Testis (tissue), 2 donors: ENCODE measurements at regions not wholly inside any gene's neighbourhood (a gene's known extent, or its start where the extent isn't known, plus 50 kb on each side); places are given as distances from the start of the nearest gene placed in this dataset.

Experiments used
- DNase-seq: peaks from one replicate; pipeline ENCODE4 v3.0.0-alpha.2; 2019
- H3K27ac ChIP-seq, 2 donors: fragments of 200-600 bp; sonication (generic); one replicate each; pipeline ENCODE4 v1.5.1; 2019
- H3K27me3 ChIP-seq: fragments of 200-600 bp; sonication (generic); one replicate; pipeline ENCODE4 v1.5.1; 2019
- H3K36me3 ChIP-seq: fragments of 200-600 bp; sonication (generic); one replicate; pipeline ENCODE4 v1.5.1; 2017; ENCODE audit warnings: low read depth; ENCODE audit errors: missing control alignments
- H3K4me1 ChIP-seq: fragments of 200-600 bp; sonication (generic); one replicate; pipeline ENCODE4 v1.5.1; 2019
- H3K4me3 ChIP-seq, 2 donors: fragments of 200-600 bp; sonication (generic); one replicate each; pipeline ENCODE4 v1.5.1; 2017 to 2019
- H3K9me3 ChIP-seq: fragments of 200-600 bp; sonication (generic); one replicate; pipeline ENCODE4 v1.5.1; 2017
- CTCF ChIP-seq, 3 experiments: fragments of 450-650 bp in 2 of 3; fragments of 200-600 bp in 1 of 3; sonication (generic) in 1 of 3; IDR thresholded peaks; one replicate each; pipeline ENCODE4 v1.5.1; 2016 to 2019; ENCODE audit warnings: antibody characterized with exemption in 3 of 3, mild to moderate bottlenecking in 2 of 3, moderate library complexity in 1 of 3
- POLR2A ChIP-seq: fragments of 450-650 bp; IDR thresholded peaks from one replicate; pipeline ENCODE4 v1.6.1; 2017; ENCODE audit warnings: antibody characterized with exemption, mild to moderate bottlenecking, moderate library complexity
- WGBS, 2 donors: methylation state at CpG; one replicate each; pipeline ENCODE4 v1.1.5; 2018; 5-methylcytosine and 5-hydroxymethylcytosine counted together
- intact Hi-C: fragments of 100-400 bp; cut with DNase I; formaldehyde crosslinking; loops from one replicate; pipeline ENCODE4 v1.15.1; 2023; ENCODE audit warnings: low total_unique reads

- Histone ChIP-seq H3K4me3 (no peak overlapping the region), H3K9me3 (no peaks in the 10 kb centered on the region), H3K4me1 (no peaks in the 10 kb centered on the region), H3K27me3 (no peaks in the 10 kb centered on the region), H3K27ac (no peak overlapping the region), H3K36me3 (no peaks in the 10 kb centered on the region)
- intact Hi-C loops = no loop called here
- 63 to 73% methylated on average over 2 of the region's 2 CpGs for WGBS, 2 donors
- TF ChIP-seq POLR2A = no peak
- no peak for TF ChIP-seq CTCF (IDR thresholded peaks at IDR 0.05)
- no peak for DNase-seq
Measured at GRCh38 chr2:67667054-67667908, 270.1 kb downstream of the ETAA1 start.

GRCh38 chr2:67668538-67668937 lies 271.4 kb downstream of the ETAA1 start:
- no peak for TF ChIP-seq POLR2A
- TF ChIP-seq CTCF (IDR thresholded peaks at IDR 0.05) = no peak
- DNase-seq = no peak
- Histone ChIP-seq H3K4me1 (no peaks in the 10 kb centered on the region), H3K36me3 (no peaks in the 10 kb centered on the region), H3K27ac (no peak overlapping the region), H3K27me3 (no peaks in the 10 kb centered on the region), H3K9me3 (no peaks in the 10 kb centered on the region), H3K4me3 (no peak overlapping the region)
- intact Hi-C loops = no loop called here

- Histone ChIP-seq H3K36me3 (no peaks in the 10 kb centered on the region), H3K27me3 (no peaks in the 10 kb centered on the region), H3K27ac (no peak overlapping the region), H3K4me3 (no peak overlapping the region), H3K9me3 (no peaks in the 10 kb centered on the region), H3K4me1 (no peaks in the 10 kb centered on the region)
- WGBS, 2 donors = 77 to 78% methylated on average over 3 of the region's 3 CpGs
- DNase-seq = no peak
- TF ChIP-seq POLR2A (no peak), CTCF (IDR thresholded peaks at IDR 0.05) (no peak)
- intact Hi-C loops = no loop called here
Measured at GRCh38 chr2:67669168-67669567, 272.0 kb downstream of the ETAA1 start.

- Histone ChIP-seq H3K27ac (no peak overlapping the region), H3K4me3 (no peak overlapping the region), H3K36me3 (no peaks in the 10 kb centered on the region), H3K27me3 (no peaks in the 10 kb centered on the region), H3K4me1 (no peaks in the 10 kb centered on the region), H3K9me3 (no peaks in the 10 kb centered on the region)
- TF ChIP-seq CTCF (IDR thresholded peaks at IDR 0.05) (no peak), POLR2A (no peak)
- WGBS, 2 donors = 61 to 63% methylated on average over 5 of the region's 5 CpGs
- intact Hi-C loops = no loop called here
- no peak for DNase-seq
Measured at GRCh38 chr2:67669766-67670165, 272.6 kb downstream of the ETAA1 start.

- H3K4me3 ChIP-seq = no peak overlapping the region
- no peak for TF ChIP-seq POLR2A
- TF ChIP-seq CTCF (IDR thresholded peaks at IDR 0.05) = no peak
- H3K4me1 ChIP-seq = no peaks in the 10 kb centered on the region
- no peaks in the 10 kb centered on the region for H3K36me3 ChIP-seq
- no peaks in the 10 kb centered on the region for H3K9me3 ChIP-seq
- H3K27ac ChIP-seq = no peak overlapping the region
- WGBS, 2 donors = 92 to 94% methylated on average over 6 of the region's 6 CpGs
- no peaks in the 10 kb centered on the region for H3K27me3 ChIP-seq
- intact Hi-C loops = no loop called here
- DNase-seq = no peak
Measured at GRCh38 chr2:67670747-67671183, 273.6 kb downstream of the ETAA1 start.
